AG04449 (cell line): ENCODE measurements at regions not wholly inside any gene's neighbourhood (a gene's known extent, or its start where the extent isn't known, plus 50 kb on each side); places are given as distances from the start of the nearest gene placed in this dataset.

Source experiments
- CTCF ChIA-PET: fragments of 350-600 bp; formaldehyde crosslinking; extraction: SDS; loops from one replicate; lab custom pipeline; 2021; ENCODE audit warnings: antibody characterized with exemption; lab: Yijun Ruan, JAX
- POLR2A ChIA-PET: fragments of 400-600, 350-600 bp; formaldehyde crosslinking; extraction: SDS; loops from one replicate; lab custom pipeline; 2020; ENCODE audit warnings: antibody characterized with exemption, inconsistent platforms; lab: Yijun Ruan, JAX
- DNase-seq: peaks from one replicate; pipeline ENCODE4 v3.0.0-alpha.2; 2010; ENCODE audit warnings: low read depth, low spot score
- H3K4me3 ChIP-seq: 2 replicates; pipeline ENCODE4 v1.5.1; 2011; ENCODE audit warnings: low read depth, mild to moderate bottlenecking, control low read depth, low read length
- CTCF ChIP-seq: IDR thresholded peaks from one replicate; pipeline ENCODE4 v1.5.1; 2011; ENCODE audit warnings: mild to moderate bottlenecking, moderate library complexity, low read length, control low read depth, inconsistent platforms; ENCODE audit not compliant: insufficient read depth; ENCODE audit errors: missing control alignments

DNA sequence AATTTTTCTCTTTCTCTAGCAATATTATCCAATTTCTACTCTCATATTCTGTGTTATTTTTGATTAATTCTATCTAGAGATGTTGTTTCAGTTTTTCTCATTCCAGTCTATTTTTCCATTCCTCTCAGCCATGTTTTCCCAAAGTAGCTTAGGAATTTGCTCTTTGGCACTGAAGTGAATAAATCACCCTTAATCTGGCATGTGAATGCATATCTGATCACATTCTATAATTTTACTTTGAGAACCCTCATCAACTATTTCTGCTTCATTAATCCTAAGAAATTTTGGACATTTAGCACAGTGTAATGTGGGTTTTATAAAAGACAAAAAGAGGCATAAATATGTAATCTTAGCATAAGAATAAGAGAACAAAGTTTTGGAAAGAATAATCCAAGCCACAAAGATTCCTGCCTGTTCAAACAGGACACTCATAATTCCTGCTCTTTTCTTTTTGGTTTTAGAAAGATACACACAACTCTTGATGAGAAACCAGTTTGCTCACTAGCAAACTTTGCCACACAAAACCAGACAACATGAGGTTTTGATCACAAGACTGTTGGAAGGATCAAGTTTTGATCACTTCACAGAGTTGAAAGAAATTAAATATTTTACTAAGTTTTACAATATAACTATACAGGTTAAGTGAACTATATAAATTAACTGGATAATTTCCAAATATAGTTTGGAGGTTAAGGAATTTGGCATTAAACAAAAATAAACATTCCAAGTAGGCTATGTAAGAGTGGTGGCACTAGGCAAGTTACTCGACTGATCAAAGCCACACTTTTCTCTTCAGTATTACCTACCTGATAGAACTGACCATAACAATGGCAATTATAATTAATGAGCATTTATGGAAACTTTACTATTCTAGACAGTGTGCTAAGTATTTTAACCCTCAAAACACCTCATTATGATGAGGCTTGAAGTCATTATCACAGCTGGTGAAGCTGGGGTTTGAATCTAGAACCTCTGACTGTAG, 226.6 kb upstream of the TMTC1 start:
- no peak for TF ChIP-seq CTCF
- POLR2A ChIA-PET: no interaction called here
- CTCF ChIA-PET: no interaction called here
- DNase-seq: no peak
- H3K4me3 ChIP-seq: no peak overlapping the region

GRCh38 chr12:30006021-30006420, 222.3 kb upstream of the TMTC1 start:
- CTCF ChIA-PET: no interaction called here
- no peak for TF ChIP-seq CTCF
- POLR2A ChIA-PET: no interaction called here

GRCh38 chr12:30003321-30003720, 219.6 kb upstream of the TMTC1 start:
- DNase-seq: no peak
- CTCF ChIA-PET: no interaction called here
- no peak for TF ChIP-seq CTCF
- no peak overlapping the region for H3K4me3 ChIP-seq
- POLR2A ChIA-PET: no interaction called here

More at GRCh38 chr12:30006021-30006420, 222.3 kb upstream of the TMTC1 start:
- H3K4me3 ChIP-seq: no peak overlapping the region
- DNase-seq: no peak

DNA sequence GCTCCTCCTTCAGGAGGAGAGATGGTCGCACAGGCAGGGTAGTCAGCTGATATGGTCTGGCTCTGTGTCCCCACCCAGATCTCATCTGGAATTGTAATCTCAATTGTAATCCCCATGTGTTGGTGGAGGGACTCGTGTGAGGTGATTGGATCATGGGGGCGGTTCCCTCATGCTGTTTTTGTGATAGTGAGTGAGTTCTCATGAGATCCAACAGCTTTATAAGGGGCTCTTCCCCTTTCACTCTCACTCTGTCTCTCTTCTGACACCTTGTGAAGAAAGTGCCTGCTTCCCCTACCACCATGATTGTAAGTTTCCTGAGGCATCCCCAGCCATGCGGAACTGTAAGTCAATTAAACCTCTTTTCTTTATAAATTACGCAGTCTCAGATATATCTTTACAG, 218.9 kb upstream of the TMTC1 start:
- H3K4me3 ChIP-seq: no peak overlapping the region
- CTCF ChIA-PET: no interaction called here
- TF ChIP-seq CTCF: no peak
- POLR2A ChIA-PET: no interaction called here
- no peak for DNase-seq

DNA sequence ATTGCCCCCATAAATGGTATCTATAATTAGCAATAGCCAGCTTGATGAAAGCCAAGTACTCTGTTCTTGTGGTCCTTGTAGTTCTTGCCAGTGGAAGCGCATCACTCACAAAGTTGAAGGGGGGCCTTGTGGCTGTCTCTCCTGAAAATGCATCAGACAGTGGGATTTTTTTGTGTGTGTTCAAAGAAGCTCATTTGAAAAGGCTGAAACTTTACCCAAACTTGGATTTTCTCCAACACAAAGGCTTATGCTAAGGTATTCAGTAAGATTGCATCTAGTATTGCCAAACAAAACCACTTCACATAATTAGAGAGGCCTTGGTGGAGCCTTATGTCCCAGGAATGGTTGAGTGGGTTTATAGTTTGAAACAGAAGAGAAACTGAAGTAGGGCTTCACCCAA, 216.7 kb upstream of the TMTC1 start:
- no peak for DNase-seq
- TF ChIP-seq CTCF: no peak
- POLR2A ChIA-PET: no interaction called here
- CTCF ChIA-PET: interaction anchor here (0.8 to 1.2 kb wide), 2 partner anchors 22 to 212 kb away, joined by 3 read pairs; no protein-coding TSS in a partner anchor
- H3K4me3 ChIP-seq: no peak overlapping the region

- no peak overlapping the region for H3K4me3 ChIP-seq
- ChIA-PET POLR2A (no interaction called here), CTCF (no interaction called here)
- no peak for TF ChIP-seq CTCF
- DNase-seq: no peak
These were observed 213.3 kb upstream of the TMTC1 start for GRCh38 chr12:29996993-29997392.
